Endothelial cell of umbilical vein (primary cell): ENCODE measurements at regions not wholly inside any gene's neighbourhood (a gene's known extent, or its start where the extent isn't known, plus 50 kb on each side); places are given as distances from the start of the nearest gene placed in this dataset.

Experiments
- BruUV-seq: library from RNA; stranded (reverse); fragments of 400-500 nt; replicated peaks from 2 replicates; lab custom pipeline; 2021; lab: Mats Ljungman, UMichigan
- CTCF ChIA-PET: fragments of 300-600, 350-600 bp; sonication (Branson Sonifier 250); formaldehyde crosslinking; loops from one replicate; lab custom pipeline; 2021; ENCODE audit warnings: antibody characterized with exemption, inconsistent platforms; lab: Charles Lee
- POLR2A ChIA-PET: fragments of 300-600, 350-600 bp; sonication (Branson Sonifier 250); formaldehyde crosslinking; loops from one replicate; lab custom pipeline; 2021; ENCODE audit warnings: antibody characterized with exemption, inconsistent platforms; lab: Charles Lee
- DNase-seq: peaks from one replicate; pipeline ENCODE4 v3.0.0-alpha.2; 2011; ENCODE audit warnings: low read depth, low spot score
- FAIRE-seq: peaks from 2 replicates; lab custom pipeline; 2011; peaks lifted over from hg19 to GRCh38; lab: Jason Lieb, UNC
- H2AFZ ChIP-seq: 2 replicates; pipeline ENCODE4 v1.6.0; 2012; ENCODE audit warnings: low read depth, low read length, control low read depth, inconsistent platforms
- H3K27ac ChIP-seq: 2 replicates; pipeline ENCODE4 v1.5.1; 2011; ENCODE audit warnings: low read depth, mild to moderate bottlenecking, control low read depth, low read length, moderate library complexity; ENCODE audit not compliant: insufficient read depth
- H3K27me3 ChIP-seq, 2 experiments: 2 replicates each; pipeline versions ENCODE4 v1.6.0 to v1.6.1; 2011; ENCODE audit warnings: low read length in 2 of 2, mixed read lengths in 1 of 2; ENCODE audit not compliant: control insufficient read depth in 2 of 2, insufficient read depth in 2 of 2
- H3K36me3 ChIP-seq, 2 experiments: 2 replicates in 1 of 2; 3 replicates in 1 of 2; pipeline ENCODE4 v1.5.1; 2011; ENCODE audit warnings: low read length in 2 of 2, mild to moderate bottlenecking in 1 of 2, moderate library complexity in 1 of 2; ENCODE audit not compliant: control insufficient read depth in 2 of 2, insufficient read depth in 2 of 2; ENCODE audit errors: extremely low read depth in 1 of 2
- H3K4me1 ChIP-seq: 3 replicates; pipeline ENCODE4 v1.5.1; 2011; ENCODE audit warnings: mild to moderate bottlenecking, low read length; ENCODE audit not compliant: control insufficient read depth, insufficient read depth; ENCODE audit errors: extremely low read depth
- H3K4me2 ChIP-seq: 2 replicates; pipeline ENCODE4 v1.6.1; 2011; ENCODE audit warnings: low read length, control low read depth, mixed read lengths; ENCODE audit not compliant: insufficient read depth
- H3K4me3 ChIP-seq, 3 experiments: fragments of 200-600 bp in 1 of 3; sonication (generic), shearing (Covaris generic) in 1 of 3; replicated peaks in 1 of 3; 2 replicates each; pipeline ENCODE4 v1.5.1; 2011 to 2016; ENCODE audit warnings: control low read depth in 3 of 3, low read length in 3 of 3, mild to moderate bottlenecking in 2 of 3, inconsistent platforms in 1 of 3, low read depth in 1 of 3, moderate library complexity in 1 of 3; ENCODE audit not compliant: insufficient read depth in 1 of 3
- H3K79me2 ChIP-seq: 2 replicates; pipeline ENCODE4 v1.6.0; 2012; ENCODE audit warnings: low read length, inconsistent platforms; ENCODE audit not compliant: control insufficient read depth, insufficient read depth
- H3K9ac ChIP-seq: replicated peaks from 2 replicates; pipeline ENCODE3; 2011; ENCODE audit warnings: low read length, control low read depth; ENCODE audit not compliant: insufficient read depth; ENCODE audit errors: extremely low read depth
- H3K9me1 ChIP-seq: replicated peaks from 3 replicates; pipeline ENCODE4 v1.6.0; 2011; ENCODE audit warnings: mild to moderate bottlenecking, low read length; ENCODE audit not compliant: control insufficient read depth, insufficient read depth; ENCODE audit errors: extremely low read depth
- H3K9me3 ChIP-seq: replicated peaks from 2 replicates; pipeline ENCODE4 v1.5.1; 2012; ENCODE audit warnings: low read length, inconsistent platforms; ENCODE audit not compliant: control insufficient read depth, insufficient read depth
- H4K20me1 ChIP-seq: replicated peaks from 2 replicates; pipeline ENCODE3; 2011; ENCODE audit warnings: mild to moderate bottlenecking, low read length; ENCODE audit not compliant: control insufficient read depth, insufficient read depth; ENCODE audit errors: extremely low read depth
- CTCF ChIP-seq, 2 donors: IDR thresholded peaks; 1 replicate in 1 of 2; 2 replicates in 1 of 2; pipeline ENCODE4 v1.5.1; 2011; ENCODE audit warnings: low read length in 2 of 2, mild to moderate bottlenecking in 2 of 2, moderate library complexity in 2 of 2, control low read depth in 1 of 2, inconsistent platforms in 1 of 2, low read depth in 1 of 2; ENCODE audit not compliant: insufficient read depth in 1 of 2; ENCODE audit errors: extremely low read depth in 1 of 2
- EZH2 ChIP-seq: IDR thresholded peaks from 2 replicates; pipeline ENCODE4 v1.6.1; 2012; ENCODE audit warnings: borderline replicate concordance, low read depth, mild to moderate bottlenecking, moderate library complexity, low read length, inconsistent platforms; ENCODE audit not compliant: severe bottlenecking
- FOS ChIP-seq: IDR thresholded peaks from 2 replicates; pipeline ENCODE4 v1.6.1; 2011; ENCODE audit warnings: mild to moderate bottlenecking, low read length, moderate library complexity, borderline replicate concordance; ENCODE audit not compliant: insufficient read depth
- GATA2 ChIP-seq: IDR thresholded peaks from 2 replicates; pipeline ENCODE4 v1.7.0; 2011; ENCODE audit warnings: low read depth, mild to moderate bottlenecking, moderate library complexity, mixed read lengths, low read length; ENCODE audit not compliant: insufficient read length, insufficient read depth
- JUN ChIP-seq: IDR thresholded peaks from 2 replicates; pipeline ENCODE4 v1.6.1; 2011; ENCODE audit warnings: borderline replicate concordance, low read depth; ENCODE audit not compliant: insufficient read length, insufficient read depth
- MYC ChIP-seq: IDR thresholded peaks from one replicate; pipeline ENCODE4 v1.6.1; 2011; ENCODE audit warnings: mild to moderate bottlenecking, low read depth, low read length
- POLR2A ChIP-seq: IDR thresholded peaks from 2 replicates; pipeline ENCODE4 v1.6.1; 2012; ENCODE audit warnings: low read depth, mild to moderate bottlenecking, control low read depth, low read length
- POLR2AphosphoS5 ChIP-seq: IDR thresholded peaks from 2 replicates; pipeline ENCODE4 v1.6.1; 2012; ENCODE audit warnings: low read depth, mild to moderate bottlenecking, control low read depth, low read length, moderate library complexity; ENCODE audit not compliant: insufficient read depth
- dilution Hi-C: fragments of 300-500 bp; cut with MboI; formaldehyde crosslinking; loops from one replicate; pipeline ENCODE4 v1.15.0; 2019; ENCODE audit warnings: low sequenced_read_pairs; ENCODE audit not compliant: extremely low pct_ligation_motif_present
- intact Hi-C: fragments of 100-400 bp; cut with micrococcal nuclease; formaldehyde crosslinking; loops from one replicate; pipeline ENCODE4 v1.10.0; 2022
- TF ChIP-seq, protein P1 (sequence below): IDR thresholded peaks from 2 replicates; pipeline ENCODE4 v1.6.1; 2011; ENCODE audit not compliant: insufficient read depth, insufficient read length

- TF ChIP-seq GATA2 (no peak), JUN (no peak), FOS (no peak), POLR2AphosphoS5 (no peak)
- H3K4me2 ChIP-seq = no peak overlapping the region
- no peaks in the 10 kb centered on the region for H4K20me1 ChIP-seq
- ChIA-PET CTCF (no interaction called here), POLR2A (no interaction called here)
- no peak overlapping the region for H3K9ac ChIP-seq
- H3K27me3 ChIP-seq = no peaks in the 10 kb centered on the region
- dilution Hi-C loops = no loop called here
- H3K36me3 ChIP-seq = no peaks in the 10 kb centered on the region
- no peak overlapping the region for H3K27ac ChIP-seq
- H3K4me3 ChIP-seq = no peak overlapping the region
- H3K9me1 ChIP-seq = no peaks in the 10 kb centered on the region
- no peak overlapping the region for H2AFZ ChIP-seq
- H3K9me3 ChIP-seq = no peaks in the 10 kb centered on the region
- H3K4me1 ChIP-seq = no peaks in the 10 kb centered on the region
- intact Hi-C loops = no loop called here
- DNase-seq = no peak
- no peak for FAIRE-seq
- H3K79me2 ChIP-seq = no peaks in the 10 kb centered on the region
- BruUV-seq = no TSS peak
Measured at GRCh38 chr13:110057052-110057451, 249.9 kb downstream of the COL4A1 start.

DNA sequence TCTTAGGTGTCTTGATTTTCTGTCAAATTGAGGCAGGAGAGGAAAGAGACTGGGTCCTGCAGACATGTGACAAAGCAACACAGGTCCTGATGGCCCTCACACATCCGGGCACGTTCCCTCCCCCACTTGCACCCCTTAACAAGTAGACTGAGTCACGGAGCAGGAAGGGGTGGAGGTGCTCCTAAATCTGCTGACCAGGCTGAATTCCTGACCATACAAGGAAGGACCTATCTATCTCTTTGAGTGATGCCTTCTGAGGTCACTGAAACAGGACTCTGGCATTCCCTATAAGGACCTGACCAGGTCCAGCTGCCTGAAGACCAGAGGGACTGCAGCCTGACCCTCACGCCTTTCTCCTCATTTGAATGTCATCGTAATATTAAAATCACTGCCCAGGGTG is 250.3 kb downstream of the COL4A1 start:
- no peaks in the 10 kb centered on the region for H3K27me3 ChIP-seq
- H3K9ac ChIP-seq = no peak overlapping the region
- H2AFZ ChIP-seq = no peak overlapping the region
- no peaks in the 10 kb centered on the region for H4K20me1 ChIP-seq
- dilution Hi-C loops (no loop called here), intact Hi-C loops (no loop called here)
- POLR2A ChIA-PET = no interaction called here
- no peak overlapping the region for H3K4me2 ChIP-seq
- no peaks in the 10 kb centered on the region for H3K79me2 ChIP-seq
- CTCF ChIA-PET = no interaction called here
- FAIRE-seq = no peak
- H3K4me3 ChIP-seq = no peak overlapping the region
- H3K9me3 ChIP-seq = no peaks in the 10 kb centered on the region
- no peaks in the 10 kb centered on the region for H3K9me1 ChIP-seq
- TF ChIP-seq EZH2 = no peak
- TF ChIP-seq MYC = no peak
- no peak for TF ChIP-seq POLR2AphosphoS5
- TF ChIP-seq JUN = no peak
- no peak for TF ChIP-seq POLR2A
- no peak for TF ChIP-seq CTCF (IDR thresholded peaks at IDR 0.05; ENCODE audit: extremely low read depth in 1 of 2, insufficient read depth in 1 of 2, low read depth in 1 of 2, low read length in 2 of 2)
- TF ChIP-seq, protein P1, sequence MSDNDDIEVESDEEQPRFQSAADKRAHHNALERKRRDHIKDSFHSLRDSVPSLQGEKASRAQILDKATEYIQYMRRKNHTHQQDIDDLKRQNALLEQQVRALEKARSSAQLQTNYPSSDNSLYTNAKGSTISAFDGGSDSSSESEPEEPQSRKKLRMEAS = no peak
- no peak for TF ChIP-seq FOS
- no peak for TF ChIP-seq GATA2
- DNase-seq = no peak
- H3K4me1 ChIP-seq = no peaks in the 10 kb centered on the region
- no peak overlapping the region for H3K27ac ChIP-seq
- H3K36me3 ChIP-seq = no peaks in the 10 kb centered on the region
- no TSS peak for BruUV-seq
